HG03457 (cell line): ENCODE measurements at regions not wholly inside any gene's neighbourhood (a gene's known extent, or its start where the extent isn't known, plus 50 kb on each side); places are given as distances from the start of the nearest gene placed in this dataset.
A peak's percentile ranks its signal among the peaks of the same experiment; 100 is the strongest.
"Not testable (repeated sequence)": the region's sequence is repeated elsewhere in the genome, so short reads cannot be mapped to it uniquely, and the experiment has no call there.

ENCODE experiments used
- ATAC-seq: cut with Tn5 transposase; IDR thresholded peaks from one replicate; pipeline ENCODE4 v1.9.1; 2021; ENCODE audit warnings: moderate number of reproducible peaks; ENCODE audit not compliant: unreplicated experiment

DNA sequence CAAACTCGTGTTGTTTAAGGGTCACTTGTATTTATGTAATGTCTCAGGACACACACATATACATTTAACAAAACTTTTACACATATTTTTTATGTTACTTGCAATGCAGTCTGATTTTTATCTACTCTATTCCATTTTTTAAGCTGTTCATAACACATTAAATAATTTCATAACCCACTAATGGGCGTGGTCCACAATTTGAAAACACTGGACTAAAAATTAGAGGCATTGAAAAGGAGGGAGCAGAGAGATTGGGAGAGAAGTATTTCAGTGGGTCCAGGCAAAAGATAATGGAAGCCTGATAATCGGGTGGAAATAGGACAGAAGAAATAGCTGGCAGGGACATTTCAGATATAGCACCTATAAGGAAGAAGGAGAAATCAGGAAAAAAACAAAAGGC, 597.3 kb upstream of the CLINT1 start:
- ATAC-seq, result no peak

DNA sequence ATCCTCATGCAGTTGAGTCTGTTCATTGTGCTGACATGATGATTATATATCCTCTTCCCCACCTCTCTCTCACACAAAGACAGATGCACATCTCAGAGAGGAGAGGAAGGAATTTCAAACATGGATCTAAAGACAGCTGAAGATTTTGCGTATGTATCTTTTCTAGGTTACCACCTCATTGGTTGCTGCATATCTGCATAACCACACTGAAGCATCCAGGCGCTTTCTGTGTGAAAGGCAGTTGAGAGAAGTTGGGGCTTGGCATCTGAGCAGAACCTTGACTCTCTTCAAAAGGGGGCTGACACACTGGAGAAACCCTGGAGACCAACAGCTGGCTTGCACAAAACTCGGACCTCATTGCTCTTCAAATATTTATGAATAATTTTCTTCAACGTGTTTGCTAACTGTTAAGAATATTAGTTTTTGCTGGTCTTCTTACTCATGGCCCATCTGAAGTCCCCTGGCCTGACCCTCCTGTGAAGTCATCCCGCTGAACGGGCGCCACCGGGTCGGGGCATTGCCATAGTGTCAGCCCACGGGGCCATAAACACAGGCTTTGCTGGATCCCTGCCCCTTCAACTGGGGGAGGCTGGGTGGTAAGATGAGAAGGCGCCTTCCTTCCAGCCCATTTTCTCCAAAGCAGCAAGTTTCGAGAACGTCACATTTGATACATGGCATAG, 593.2 kb upstream of the CLINT1 start:
- no peak for ATAC-seq

DNA sequence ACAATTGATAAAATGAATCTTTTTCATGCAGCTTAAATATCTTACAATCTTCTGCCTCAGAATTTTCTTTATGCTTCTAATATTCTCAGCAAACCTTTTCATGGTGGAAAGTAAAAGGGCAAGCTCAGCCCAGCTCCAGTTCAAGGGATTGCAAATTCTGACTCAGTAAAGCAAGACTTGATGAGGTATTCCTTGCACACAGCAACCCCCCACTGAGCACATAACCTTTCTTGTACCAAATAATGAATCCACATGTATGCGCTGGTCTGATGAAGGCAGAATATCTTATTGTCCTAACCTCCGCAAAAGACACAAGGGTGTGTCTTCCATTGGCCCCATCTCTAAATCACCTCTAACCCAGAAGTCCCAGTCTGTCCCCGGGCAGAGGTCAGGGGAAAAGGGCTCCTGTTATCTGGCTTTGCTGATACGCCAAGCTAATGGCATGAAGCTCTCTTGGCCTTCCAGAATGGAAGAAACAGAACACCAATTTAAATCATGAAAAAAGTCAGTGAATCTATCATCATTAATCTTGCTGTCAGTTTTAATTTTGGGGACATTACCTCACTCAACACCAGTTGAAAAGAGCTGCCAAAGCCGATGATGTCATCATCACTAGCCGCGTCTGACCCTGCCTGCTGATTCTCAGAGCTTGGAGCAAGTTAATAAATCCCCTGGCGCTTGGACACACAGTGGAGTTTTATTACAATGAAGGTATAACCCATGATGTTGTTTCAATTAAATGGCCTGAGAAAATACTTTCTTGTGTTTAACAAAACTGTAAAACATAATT, 592.5 kb upstream of the CLINT1 start:
- ATAC-seq, result no peak

DNA sequence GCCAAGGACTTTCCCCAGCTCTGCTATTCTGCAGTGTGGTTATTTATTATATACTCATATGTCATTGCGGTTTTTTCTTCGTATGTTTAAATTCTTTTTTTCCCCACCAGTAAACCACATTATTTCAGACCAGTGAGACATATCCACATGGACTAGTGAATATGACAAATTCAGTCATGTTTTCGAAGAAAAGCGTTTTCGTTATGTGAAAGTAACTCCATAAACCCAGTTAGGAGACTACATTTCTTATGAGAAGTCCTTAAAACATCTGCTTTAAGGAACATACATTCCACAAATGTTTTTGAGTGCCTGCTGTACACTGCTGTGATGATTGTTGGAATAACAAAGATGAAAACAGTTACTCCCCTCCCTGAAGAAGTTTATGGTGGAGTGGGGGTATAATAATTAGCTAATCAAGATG, 591.8 kb upstream of the CLINT1 start:
- ATAC-seq, result no peak

DNA sequence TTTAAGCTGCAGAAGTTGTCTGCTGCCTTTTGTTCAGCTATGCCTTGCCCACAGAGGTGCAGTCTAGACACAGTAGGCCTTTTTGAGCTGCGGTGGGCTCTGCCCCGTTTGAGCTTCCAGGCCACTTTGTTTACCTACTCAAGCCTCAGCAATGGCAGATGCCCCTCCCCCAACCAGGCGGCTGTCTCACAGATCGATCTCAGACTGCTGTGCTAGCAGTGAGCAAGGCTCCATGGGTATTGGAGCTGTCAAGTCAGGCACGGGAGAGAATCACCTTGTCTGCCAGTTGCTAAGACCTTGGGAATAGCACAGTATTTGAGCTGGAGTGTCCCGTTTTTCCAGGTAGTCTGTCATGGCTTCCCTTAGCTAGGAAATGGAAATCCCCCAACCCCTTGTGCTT, 587.8 kb upstream of the CLINT1 start:
- ATAC-seq, result not testable (repeated sequence)

DNA sequence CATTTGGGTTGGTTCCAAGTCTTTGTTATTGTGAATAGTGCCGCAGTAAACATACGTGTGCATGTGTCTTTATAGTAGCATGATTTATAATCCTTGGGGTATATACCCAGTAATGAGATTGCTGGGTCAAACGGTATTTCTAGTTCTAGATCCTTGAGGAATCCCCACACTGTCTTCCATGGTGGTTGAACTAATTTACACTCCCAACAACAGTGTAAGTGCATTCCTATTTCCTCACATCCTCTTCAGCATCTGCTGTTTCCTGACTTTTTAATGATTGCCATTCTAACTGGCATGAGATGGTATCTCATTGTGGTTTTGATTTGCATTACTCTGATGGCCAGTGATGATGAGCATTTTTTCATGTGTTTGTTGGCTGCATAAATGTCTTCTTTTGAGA, 580.3 kb upstream of the CLINT1 start:
- ATAC-seq, result not testable (repeated sequence)

DNA sequence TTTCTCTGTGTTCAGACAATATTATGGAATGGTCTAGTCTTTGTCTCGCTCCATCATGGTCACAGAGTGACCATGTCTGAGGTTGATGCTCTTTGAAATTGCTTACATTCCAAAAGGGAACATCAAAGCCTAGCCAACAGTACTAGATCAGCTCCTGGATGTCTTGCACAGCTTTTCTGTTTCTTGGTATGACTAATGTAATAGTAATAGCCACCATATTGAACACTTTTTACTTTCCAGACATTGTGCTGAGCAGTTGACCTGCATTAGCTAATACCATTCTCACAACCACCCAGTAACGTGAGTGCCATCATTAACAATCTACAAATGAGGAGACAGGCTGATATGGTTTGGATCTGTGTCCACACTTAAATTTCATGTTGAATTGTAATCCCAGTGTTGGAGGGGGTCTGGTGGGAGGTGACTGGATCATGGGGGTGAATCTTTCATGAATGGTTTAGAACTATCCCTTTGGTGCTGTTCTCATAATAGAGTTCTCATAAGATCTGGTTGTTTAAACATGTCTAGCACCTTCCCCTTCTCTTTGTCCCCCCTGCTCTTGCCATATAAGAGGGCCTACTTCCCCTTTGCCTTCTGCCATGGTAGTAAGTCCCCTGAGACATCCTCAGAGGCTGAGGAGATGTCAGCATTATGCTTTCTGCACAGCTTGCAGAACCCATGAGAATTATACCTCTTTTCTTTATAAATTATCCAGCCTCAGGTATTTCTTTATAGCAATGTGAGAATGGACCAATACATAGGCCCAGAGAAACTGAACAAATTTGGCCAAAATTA, 577.5 kb upstream of the CLINT1 start:
- no peak for ATAC-seq

DNA sequence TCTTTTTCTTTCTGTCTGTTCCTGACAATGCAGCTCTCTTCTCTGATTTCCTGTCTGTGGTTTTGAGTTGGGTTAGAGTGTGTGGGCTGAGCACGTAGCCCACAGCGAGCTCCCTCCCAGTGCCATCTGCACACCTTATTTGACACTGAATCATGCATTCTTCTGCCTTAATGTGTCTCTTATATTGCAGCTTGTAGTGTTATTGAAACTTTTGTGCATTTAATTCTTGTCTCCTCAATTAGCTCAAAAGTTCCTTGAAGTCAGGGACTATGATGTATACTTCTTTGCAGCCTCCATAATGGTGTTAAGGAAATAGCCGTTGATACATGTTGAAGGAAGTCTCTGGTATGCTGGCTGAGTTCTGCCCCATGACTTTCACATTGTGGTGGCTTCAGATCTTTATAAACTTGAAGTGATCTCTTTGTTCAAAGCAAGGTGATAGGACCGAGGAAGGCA, 576.2 kb upstream of the CLINT1 start:
- ATAC-seq, result peak; percentile 66

DNA sequence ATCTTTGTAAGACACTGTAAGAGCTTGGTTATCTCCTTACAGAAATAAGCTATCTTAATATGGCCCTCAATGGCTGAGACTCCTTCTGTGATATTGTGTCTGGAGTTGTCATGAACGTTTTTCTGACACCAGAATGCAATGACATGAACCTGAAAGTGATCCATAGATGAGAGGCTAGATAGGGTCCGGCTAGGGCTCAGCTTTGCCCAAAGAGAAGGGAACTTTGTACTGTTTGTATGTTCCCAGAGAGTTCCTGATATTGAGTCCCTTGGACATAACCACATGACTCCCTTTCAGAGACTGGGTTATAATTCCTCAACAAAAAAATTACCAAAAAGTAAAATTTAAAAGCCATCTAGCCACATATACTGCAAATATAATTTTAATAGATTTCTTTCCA, 575.8 kb upstream of the CLINT1 start:
- no peak for ATAC-seq

DNA sequence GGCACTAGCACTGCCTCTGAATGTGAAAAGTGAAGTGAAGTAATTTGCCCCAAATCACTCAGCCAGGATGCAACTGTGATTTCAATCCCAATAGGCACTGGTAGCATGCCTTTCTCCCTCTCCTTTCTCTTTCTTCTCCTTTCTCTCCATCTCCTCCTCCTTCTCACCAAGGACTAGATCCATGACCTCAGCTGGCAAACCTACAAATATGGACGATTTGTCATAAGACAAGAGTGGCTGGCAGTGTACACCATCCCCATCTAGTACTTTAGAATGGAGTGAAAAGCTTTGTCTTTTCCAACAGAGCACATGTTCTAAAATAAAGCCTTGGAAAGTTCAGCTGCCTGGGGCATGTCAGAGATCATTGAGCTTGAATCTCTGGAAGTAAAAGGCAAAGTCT, 574.7 kb upstream of the CLINT1 start:
- no peak for ATAC-seq

DNA sequence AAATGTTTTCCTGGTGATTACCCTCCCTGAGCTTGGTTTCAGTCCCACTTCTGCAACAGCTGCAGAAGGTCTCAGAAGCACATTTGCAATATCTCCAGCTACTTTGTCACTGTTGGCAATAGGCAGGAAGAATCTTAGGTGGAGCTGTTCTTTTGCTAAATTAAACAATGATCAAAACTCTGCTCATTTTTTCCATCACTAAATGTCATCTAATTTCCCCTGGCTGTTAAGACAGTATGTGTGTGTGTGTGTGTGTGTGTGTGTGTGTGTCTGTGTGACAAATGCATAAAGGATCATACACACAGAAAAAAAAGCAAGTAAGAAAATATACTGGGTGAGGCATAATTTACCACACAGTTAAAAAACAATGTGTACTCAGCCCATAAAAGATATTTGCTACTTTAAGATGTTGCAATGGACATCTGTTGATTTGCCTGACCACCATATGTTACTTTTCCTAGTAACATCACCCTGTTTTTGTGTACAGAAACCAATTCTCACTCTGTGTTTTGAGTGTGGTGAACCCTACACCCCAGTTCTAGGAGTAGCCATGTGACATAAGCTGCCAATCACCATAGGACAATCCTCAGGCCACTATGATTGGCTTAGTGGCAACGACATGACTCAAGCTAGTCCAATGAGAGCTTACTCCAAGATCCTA, 572.6 kb upstream of the CLINT1 start:
- no peak for ATAC-seq

DNA sequence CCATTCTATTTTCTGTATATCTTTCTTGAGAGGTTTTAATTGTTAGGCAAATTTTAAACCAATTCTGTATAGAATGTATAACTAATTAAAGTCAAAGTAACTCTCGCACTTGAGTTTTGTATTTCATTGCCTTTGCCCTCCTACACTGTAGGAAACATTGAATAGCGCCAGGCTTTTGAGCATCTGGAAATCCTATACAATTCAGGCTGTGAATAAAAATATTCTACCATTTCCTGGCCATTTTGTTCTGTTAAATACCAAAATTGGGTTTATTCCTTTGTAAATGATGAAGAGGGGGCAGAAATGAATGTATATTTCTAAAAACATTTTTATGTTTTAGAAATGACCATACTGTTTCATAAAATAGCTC, 571.8 kb upstream of the CLINT1 start:
- no peak for ATAC-seq

DNA sequence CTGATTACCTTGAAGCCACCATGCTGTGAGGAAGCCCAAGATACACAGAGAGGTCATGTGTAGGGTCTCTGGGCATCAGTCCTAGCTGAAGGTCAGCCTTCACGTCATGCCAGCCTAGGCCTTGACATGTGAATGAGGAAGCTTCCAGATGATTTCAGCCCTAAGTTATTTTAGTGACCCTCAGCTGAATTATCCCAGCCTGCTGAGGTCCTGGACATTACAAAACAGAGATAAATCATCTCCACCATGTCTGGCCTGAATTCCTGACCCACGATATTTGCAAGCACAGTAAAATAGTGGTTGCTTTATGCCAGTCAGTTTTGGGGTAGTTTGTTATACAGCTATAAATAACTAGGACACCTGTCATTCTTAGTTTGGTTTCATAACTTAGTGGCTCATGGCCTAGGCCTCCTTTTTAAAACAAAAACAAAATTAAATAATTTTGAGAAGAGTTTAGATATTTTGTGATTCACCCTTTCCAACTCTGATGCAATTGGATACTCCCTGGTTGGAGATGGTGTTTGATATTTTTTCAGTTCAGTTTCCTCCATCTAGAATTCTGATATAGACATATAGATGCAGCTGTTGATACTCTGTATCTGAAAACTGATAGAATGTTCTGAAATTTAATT, 571.3 kb upstream of the CLINT1 start:
- no peak for ATAC-seq

DNA sequence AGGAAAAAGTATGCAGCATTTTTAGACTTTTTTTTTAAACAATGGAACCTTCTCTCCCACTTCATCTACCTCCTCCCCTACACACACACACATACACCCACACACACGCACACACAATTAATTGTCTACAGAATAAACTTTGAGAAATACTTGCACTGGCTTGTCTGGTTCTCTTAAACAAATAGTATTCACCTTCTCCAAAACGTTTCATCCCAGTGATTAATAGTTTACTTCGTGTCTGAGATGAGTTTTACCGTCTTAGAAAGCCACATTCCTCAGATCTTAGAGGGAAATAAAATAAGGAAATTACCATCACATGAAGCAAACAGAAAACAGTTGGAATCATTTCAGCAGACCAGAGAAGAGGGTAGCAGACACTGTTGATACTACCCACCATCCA, 570.6 kb upstream of the CLINT1 start:
- no peak for ATAC-seq

DNA sequence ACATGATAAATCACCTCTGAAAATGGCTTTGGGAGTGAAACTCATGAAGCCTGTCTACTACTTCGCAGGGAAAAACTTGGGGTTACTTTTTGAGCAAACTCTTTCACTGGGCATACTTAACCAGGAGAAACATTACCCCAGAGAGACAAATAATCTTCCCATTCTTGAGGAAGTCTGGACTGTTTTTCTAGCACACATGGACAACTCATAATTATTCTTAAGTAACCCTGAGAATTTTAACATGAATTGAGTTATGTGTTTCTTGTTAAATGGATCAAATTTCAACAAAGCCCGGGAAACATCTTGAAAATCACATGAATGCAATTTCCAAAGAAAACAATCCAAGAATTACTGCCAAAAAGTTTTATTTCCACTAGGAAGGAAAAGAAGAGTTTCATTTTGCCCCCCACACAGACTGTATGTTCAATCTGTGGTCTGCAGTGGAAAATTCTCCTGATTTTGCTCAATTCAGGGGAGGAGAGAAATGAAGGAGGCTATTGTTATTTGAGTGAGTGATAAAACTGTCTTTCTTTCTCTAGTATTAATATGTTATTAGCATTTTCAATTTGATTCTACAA, 564.8 kb upstream of the CLINT1 start:
- ATAC-seq, result no peak

DNA sequence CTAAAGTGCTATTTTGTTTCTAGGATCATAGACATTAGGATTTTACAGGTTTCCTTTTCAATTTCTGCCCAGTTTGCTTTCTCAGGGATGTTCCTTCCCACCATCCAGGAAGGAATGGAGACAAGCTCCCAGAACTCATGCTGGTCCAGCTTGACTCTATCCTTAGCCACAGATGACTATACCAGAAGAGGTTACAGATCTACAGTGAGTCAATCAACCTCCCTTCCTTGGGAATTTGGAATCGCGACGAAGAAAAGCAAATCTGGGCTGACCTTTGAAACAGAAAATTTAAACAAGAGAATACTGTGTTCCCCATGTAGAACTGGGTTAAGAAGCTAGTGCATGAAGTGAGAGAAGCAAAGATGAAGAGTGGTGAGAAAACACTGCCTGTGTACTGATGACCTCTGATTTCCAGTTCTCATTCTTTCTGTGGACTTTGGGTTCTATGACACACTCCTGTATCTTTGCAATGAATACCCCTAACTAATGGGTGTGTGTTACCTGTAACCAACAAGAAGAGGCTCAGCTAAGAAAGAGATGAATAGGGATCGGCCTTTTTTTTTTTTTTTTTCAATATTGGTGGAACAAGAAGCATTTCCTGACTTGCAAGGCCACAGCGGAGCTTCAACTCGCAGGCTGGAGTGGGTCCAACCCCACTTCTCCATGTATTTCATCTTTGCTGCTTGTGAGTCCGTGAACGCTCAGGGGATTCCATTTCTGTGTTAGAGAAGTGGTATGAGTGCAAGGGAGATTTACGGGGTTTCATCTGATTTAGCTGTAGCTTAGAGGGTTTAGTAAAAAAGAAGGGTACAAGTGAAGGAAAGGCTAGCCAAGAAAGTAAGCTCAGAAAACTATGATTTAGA, 563.9 kb upstream of the CLINT1 start:
- no peak for ATAC-seq

DNA sequence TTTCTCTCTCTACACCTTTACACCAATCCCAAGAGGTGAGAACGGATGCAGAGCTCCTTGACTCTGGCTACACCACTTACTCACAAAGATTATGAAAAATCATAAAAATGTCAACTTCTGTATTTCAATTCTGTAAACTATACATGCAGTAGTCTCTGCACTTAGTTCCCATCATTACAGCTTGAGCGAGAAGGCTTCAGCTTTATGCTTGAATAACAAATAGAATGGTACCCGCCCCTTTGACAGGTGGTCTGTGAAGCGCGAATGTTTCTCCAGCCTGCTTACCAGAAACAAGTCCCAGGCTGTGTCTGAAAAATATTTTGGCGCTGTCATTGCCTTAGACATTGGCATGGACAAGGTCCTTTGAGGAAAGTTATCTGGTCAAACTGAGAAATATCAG, 562.4 kb upstream of the CLINT1 start:
- ATAC-seq, result no peak

DNA sequence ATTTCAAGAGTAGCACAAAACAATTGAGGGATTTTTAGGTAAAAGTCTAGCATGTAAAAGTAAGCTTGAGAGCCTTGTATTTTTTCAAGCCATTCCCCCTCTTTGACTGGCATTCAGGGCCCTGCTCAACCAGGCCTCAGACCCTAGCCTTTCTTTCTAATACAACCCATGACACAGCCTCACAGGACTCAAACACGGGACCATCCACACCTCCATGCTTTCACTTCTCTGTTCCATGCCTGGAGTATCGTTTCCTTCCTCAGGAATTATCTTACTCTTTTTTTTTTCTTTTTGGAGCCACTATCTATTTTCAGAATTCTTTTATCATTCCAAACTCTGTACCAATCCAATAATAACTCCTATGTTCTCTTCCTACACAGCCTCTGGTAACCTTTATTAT, 560.2 kb upstream of the CLINT1 start:
- ATAC-seq, result no peak

DNA sequence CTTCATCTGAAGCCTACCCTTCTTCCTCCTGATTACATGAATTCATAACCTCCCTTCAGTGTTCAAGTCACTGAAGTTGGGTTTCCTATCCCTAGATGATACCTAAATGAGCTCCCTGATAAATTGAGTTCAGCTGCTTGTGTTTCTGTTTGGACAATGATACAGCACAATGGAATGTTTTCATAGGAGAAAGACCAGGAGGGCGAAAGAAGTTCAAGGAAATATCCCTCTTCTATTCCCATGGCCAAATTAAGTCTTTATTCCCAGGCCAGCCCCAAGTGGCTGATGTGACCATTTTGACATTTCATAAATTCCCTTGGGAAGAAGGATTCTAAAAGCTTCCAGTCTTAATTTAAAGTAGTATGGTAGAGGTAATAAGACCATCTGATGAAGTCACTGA, 555.8 kb upstream of the CLINT1 start:
- no peak for ATAC-seq
